ENCODE measurements at regions not wholly inside any gene's neighbourhood (a gene's known extent, or its start where the extent isn't known, plus 50 kb on each side); places are given as distances from the start of the nearest gene placed in this dataset.

- TF ChIP-seq ZBTB5 (IDR thresholded peaks at IDR 0.05) (no peak), MCM7 (IDR thresholded peaks at IDR 0.05) (no peak), ASH1L (IDR thresholded peaks at IDR 0.05; ENCODE audit: borderline replicate concordance, low read depth, partially characterized antibody) (no peak), ZNF224 (CRISPR knock-in tag; IDR thresholded peaks at IDR 0.05) (no peak)
These were observed 118.2 kb downstream of the ODF2L start (continued) for GRCh38 chr1:86277936-86278335.

- in situ Hi-C loops (cut with MboI) (no loop called here), intact Hi-C loops (cut with micrococcal nuclease) (no loop called here)
- no peak overlapping the region for H3K4me2 ChIP-seq (ENCODE audit: insufficient read depth, low read length)
- no peak overlapping the region for H3K27ac ChIP-seq (ENCODE audit: extremely low read depth, low read depth, low read length)
- no peak overlapping the region for H2AFZ ChIP-seq (ENCODE audit: low read depth, low read length)
- H4K20me1 ChIP-seq (replicated peaks; ENCODE audit: control insufficient read depth, insufficient read depth, low read length), result no peaks in the 10 kb centered on the region
- ChIA-PET CTCF (ENCODE audit: low intra/inter-chr PET ratio) (no interaction called here), POLR2A (no interaction called here)
- no peaks in the 10 kb centered on the region for H3K27me3 ChIP-seq (ENCODE audit: control insufficient read depth in 2 of 2, insufficient read depth in 2 of 2, low read length in 2 of 2)
- H3K36me3 ChIP-seq (ENCODE audit: control insufficient read depth, insufficient read depth, low read length), result no peaks in the 10 kb centered on the region
- no peaks in the 10 kb centered on the region for H3K4me1 ChIP-seq (replicated peaks in 1 of 2; ENCODE audit: control insufficient read depth in 2 of 2, insufficient read depth in 2 of 2, low read length in 2 of 2)
- H3K9me1 ChIP-seq (ENCODE audit: control insufficient read depth, insufficient read depth, low read length), result no peaks in the 10 kb centered on the region
- H3K4me3 ChIP-seq, result no peak overlapping the region
- no peak for ATAC-seq
- FAIRE-seq, result no peak
- TF ChIP-seq NFIC (IDR thresholded peaks at IDR 0.05) (peak; percentile 39; the same call in 1 of the 2 replicates), MAFK (IDR thresholded peaks at IDR 0.05; ENCODE audit: low read length) (no peak), HMG20A (CRISPR knock-in tag; conservative IDR thresholded peaks at IDR 0.05) (no peak), PREB (CRISPR knock-in tag; IDR thresholded peaks at IDR 0.05) (no peak), BRF1 (IDR thresholded peaks at IDR 0.05; ENCODE audit: borderline replicate concordance, extremely low read depth, insufficient read length) (no peak), CAMTA2 (CRISPR knock-in tag; conservative IDR thresholded peaks at IDR 0.05) (no peak), DDX20 (tag; IDR thresholded peaks at IDR 0.05; ENCODE audit: low read depth) (no peak)
- no peak for DNase-seq (ENCODE audit: extremely low read depth in 1 of 4, low spot score in 3 of 4)
- no peaks in the 10 kb centered on the region for H3K79me2 ChIP-seq (ENCODE audit: control insufficient read depth, insufficient read depth, low read length)
- no peaks in the 10 kb centered on the region for H3K9me3 ChIP-seq (replicated peaks; ENCODE audit: control insufficient read depth, insufficient read depth, low read depth, low read length)
- BruUV-seq (replicated peaks), result no TSS peak
- no peak overlapping the region for H3K9ac ChIP-seq (ENCODE audit: insufficient read depth in 1 of 2, low read depth in 2 of 2, low read length in 2 of 2)
These were observed 116.5 kb upstream of the COL24A1 start for GRCh38 chr1:86273066-86273465.
